ENCODE measurements at regions not wholly inside any gene's neighbourhood (a gene's known extent, or its start where the extent isn't known, plus 50 kb on each side); places are given as distances from the start of the nearest gene placed in this dataset.
A peak's percentile ranks its signal among the peaks of the same experiment; 100 is the strongest.

- DNase-seq (ENCODE audit: extremely low read depth in 1 of 11, low read depth in 9 of 11, low spot score in 4 of 11): no peak
These were observed 568.7 kb upstream of the DSEL start for GRCh38 chr18:68085251-68085650.

GRCh38 chr18:68083776-68084175 lies 567.3 kb upstream of the DSEL start:
- no peak for DNase-seq (ENCODE audit: extremely low read depth in 1 of 11, low read depth in 9 of 11, low spot score in 4 of 11)

DNA sequence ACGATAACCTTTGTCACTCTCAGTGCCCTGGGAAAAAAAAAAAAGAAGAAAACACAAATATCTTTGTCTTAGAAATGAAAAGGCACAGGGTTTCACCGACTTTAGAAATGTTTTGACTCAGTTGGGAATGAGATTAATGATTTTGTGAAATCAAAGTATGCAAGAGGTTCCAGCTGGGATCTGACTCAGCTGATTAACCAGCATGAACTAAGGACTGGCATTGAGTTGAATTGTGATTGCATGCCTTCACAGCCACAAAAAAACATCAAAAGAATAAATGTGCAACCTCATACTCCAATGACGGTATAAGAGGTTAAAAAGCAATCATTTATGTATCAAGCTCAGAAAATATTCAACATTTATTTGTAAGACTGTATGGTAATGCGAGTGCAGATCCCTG lies 566.6 kb upstream of the DSEL start:
- DNase-seq (ENCODE audit: extremely low read depth in 1 of 11, low read depth in 9 of 11, low spot score in 4 of 11): no peak

- no peak for DNase-seq (ENCODE audit: extremely low read depth in 1 of 11, low read depth in 9 of 11, low spot score in 4 of 11)
These were observed 556.2 kb upstream of the DSEL start for GRCh38 chr18:68072744-68073143.

DNA sequence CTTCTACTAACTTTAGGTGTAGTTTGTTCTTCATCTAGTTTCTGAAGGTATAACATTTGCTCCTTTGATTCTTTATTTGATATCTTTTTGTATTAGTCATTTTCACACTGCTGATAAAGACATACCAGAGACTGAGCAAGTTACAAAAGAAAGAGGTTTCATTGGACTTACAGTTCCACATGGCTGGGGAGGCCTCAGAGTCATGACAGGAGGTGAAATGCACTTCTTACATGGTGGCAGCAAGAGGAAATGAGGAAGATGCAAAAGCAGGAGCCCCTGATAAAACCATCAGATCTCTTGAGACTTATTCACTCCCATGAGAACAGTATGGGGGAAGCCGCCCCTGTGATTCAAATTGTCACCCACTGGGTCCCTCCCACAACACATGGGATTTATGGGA lies 544.4 kb upstream of the DSEL start:
- DNase-seq (ENCODE audit: extremely low read depth in 1 of 11, low read depth in 9 of 11, low spot score in 4 of 11): no peak

DNA sequence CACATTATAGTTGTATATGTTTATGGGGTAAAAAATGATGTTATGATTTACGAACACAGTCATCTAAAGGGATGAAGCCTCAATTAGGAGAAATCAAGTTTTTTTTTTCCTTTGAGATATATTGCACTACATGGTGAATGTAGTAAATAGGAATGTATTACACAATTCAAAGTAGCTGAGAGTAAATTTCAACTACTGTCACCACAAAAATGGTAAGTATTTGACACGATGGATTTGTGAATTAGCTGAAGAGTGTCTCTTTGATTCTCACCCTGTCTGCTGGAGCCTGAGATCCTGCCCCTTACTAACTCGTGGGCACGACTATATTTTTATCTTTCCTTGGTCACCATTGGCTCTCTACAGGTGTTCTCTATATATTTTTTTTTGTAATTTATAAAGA lies 540.4 kb upstream of the DSEL start:
- DNase-seq (ENCODE audit: extremely low read depth in 1 of 11, low read depth in 9 of 11, low spot score in 4 of 11): no peak

DNA sequence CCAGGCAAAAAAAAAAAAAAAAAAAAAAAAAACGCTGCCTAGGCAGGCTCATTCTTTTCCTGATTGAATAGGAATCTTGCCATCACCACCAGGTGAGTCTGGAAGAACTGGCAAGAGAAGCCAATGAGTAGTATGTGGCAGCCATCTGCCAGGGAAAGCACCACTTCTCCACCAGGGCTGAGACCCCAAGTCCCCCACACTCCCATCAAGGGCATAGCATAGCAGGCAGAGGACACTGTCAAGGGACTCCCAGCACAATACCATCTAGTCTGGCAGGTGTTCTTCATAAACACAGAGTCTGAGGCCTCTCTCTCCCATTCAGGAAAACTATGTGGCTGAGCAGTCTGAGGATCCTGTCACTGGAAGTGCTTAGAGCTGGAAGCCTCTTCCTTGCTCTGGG lies 538.1 kb upstream of the DSEL start:
- no peak for DNase-seq (ENCODE audit: extremely low read depth in 1 of 11, low read depth in 9 of 11, low spot score in 4 of 11)

DNA sequence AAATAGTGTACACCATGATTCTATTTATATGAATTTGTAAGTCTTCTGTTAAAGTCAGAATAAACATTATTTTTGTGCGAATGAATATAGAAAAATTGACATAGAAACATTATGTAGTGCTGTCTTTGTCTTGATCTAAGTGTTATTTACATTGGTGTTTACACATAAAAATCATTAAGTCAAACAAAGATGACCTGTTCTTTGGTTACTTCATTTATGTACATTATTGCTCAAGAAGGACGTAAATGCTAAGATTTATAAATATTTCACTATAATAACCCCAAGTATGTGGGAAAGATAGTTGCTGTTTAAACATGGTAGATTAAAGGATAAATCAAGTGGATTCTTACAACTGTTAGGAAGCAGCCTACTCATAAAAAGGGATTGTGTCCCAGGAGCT lies 536.8 kb upstream of the DSEL start:
- DNase-seq (ENCODE audit: extremely low read depth in 1 of 11, low read depth in 9 of 11, low spot score in 4 of 11): no peak

DNA sequence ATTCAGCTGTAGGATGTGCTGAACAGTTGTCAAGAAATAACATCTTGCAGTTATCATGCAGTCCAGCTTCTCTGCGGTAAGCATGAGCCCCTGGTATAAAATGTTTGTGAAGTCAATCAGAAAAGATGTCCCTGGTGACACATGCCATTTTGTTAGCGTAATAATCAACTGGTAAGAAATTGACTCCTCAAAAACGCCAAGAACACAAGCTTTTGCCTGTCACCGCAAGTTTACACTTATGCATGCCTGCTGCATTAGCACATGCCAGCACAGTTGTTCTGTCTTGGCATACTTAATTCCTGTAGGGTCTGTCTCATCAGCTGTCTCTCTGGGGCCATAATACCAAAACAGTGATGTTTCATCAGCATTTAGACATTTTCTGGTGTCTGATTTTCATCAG lies 524.8 kb upstream of the DSEL start:
- DNase-seq (ENCODE audit: extremely low read depth in 1 of 11, low read depth in 9 of 11, low spot score in 4 of 11): no peak

DNA sequence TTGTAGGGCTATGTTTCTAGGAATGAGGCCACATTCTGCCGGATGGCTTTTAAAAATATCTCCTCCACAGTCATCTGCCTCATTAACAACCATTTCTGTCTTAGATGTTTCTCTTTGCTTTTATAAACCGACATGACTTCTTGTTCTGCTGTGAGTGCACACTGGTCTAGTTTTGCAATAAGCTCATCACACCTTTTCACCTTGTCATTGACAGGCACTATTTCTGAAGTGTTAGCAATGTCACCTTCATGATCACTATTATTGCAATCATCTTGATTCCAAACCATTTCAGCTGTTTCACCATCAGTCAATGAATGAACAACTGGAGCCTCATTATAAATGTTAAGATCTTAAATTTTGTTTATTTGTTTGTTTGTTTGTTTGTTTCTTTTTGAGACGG lies 523.7 kb upstream of the DSEL start:
- DNase-seq (ENCODE audit: extremely low read depth in 1 of 11, low read depth in 9 of 11, low spot score in 4 of 11): no peak

GRCh38 chr18:68035774-68036522 lies 519.4 kb upstream of the DSEL start:
- DNase-seq (ENCODE audit: extremely low read depth in 1 of 11, low read depth in 9 of 11, low spot score in 4 of 11): peak; percentile 10 to 72 (median 33)

GRCh38 chr18:68034296-68034695 lies 517.8 kb upstream of the DSEL start:
- no peak for DNase-seq (ENCODE audit: extremely low read depth in 1 of 11, low read depth in 9 of 11, low spot score in 4 of 11)

- no peak for DNase-seq (ENCODE audit: extremely low read depth in 1 of 11, low read depth in 9 of 11, low spot score in 4 of 11)
These were observed 516.9 kb upstream of the DSEL start for GRCh38 chr18:68033466-68033865.

DNA sequence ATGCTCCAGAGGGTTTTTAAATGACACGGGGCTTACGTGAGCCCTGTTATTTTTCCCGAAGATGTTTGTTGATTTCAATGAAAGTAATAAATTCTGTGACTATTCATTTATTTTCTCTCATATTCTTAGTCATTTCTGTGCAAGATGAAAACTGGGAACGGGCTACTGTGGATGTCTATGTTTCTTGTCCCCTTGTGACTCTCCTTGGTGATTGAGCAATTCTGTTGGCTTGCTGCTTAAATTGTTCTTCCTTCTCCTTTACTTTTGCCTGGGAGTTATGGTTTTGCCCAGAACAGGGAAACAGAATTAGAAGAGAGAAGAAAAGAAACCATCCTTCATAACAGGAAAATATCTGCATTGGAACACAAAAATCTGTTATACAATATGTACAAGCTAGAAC lies 508.2 kb upstream of the DSEL start:
- no peak for DNase-seq (ENCODE audit: extremely low read depth in 1 of 11, low read depth in 9 of 11, low spot score in 4 of 11)

GRCh38 chr18:68017385-68017784 lies 500.9 kb upstream of the DSEL start:
- DNase-seq (ENCODE audit: extremely low read depth in 1 of 11, low read depth in 9 of 11, low spot score in 4 of 11): no peak

DNA sequence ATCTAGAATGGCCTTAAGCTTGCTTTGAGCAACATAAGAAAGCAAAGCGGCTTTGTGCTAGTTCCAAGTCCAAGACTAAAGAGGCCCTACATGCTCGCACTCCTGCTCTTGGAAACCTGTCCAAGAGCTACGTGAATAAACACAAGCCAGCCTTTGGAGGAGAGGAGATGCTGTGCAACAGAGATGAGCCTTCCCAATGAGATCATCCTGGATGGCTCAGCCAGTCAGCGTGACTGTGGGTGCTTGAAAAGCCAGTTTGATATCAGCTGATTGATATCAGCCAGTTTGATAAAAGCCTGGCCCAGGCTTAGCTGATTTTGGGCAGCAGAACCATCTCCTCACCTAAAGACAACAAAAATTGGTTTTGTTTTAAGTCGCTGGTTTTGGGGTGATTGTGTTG lies 481.0 kb upstream of the DSEL start:
- DNase-seq (ENCODE audit: extremely low read depth in 1 of 11, low read depth in 9 of 11, low spot score in 4 of 11): no peak

GRCh38 chr18:67995769-67996168 lies 479.2 kb upstream of the DSEL start:
- DNase-seq (ENCODE audit: extremely low read depth in 1 of 11, low read depth in 9 of 11, low spot score in 4 of 11): no peak

DNA sequence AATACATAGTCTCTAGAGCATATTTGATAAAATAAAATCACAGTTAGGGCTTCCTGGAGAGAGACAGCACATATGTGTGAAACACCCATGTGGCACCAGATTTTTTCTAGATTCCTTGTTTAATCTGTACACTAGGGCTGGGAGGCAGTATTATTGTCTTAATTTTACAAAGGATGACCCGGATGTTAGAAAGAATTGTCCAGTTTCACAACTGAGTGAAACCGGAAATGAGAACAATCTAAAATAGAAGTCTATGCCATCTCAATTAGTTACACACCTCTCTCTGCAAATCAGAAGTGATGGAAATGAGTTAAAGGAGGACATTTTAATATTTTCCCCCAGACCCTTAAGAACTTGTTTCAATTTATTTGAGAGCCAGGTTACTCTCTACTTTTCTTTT lies 463.7 kb upstream of the DSEL start:
- no peak for DNase-seq (ENCODE audit: extremely low read depth in 1 of 11, low read depth in 9 of 11, low spot score in 4 of 11)

DNA sequence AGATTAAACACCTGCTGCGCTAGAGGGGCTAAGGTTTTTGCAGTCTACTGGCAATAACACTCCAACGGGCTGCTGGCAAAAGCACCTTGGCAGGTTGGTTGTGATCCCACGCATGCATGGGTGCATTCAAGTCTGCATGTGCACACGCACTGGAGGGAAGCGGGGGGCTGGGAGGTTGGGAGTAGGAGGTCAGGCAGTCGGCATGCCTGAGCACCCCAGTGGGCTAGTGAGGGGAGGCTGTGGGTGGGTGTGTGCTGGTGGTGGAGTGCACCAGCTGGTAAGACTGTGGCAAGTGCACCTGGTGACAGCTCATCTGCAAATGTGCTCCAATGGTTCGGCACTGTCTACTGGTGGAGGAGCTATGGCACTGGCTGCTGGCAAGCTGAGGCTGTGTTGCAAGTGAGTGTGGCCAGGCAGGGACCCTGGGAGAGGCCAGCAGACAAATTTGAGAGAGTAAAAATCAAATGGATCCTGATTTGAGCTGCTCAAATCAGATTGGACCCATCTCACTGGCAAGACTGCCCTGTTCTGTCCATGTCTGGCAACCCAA lies 460.6 kb upstream of the DSEL start:
- no peak for DNase-seq (ENCODE audit: extremely low read depth in 1 of 11, low read depth in 9 of 11, low spot score in 4 of 11)

- no peak for DNase-seq (ENCODE audit: extremely low read depth in 1 of 11, low read depth in 9 of 11, low spot score in 4 of 11)
These were observed 457.4 kb upstream of the DSEL start for GRCh38 chr18:67973916-67974315.

DNA sequence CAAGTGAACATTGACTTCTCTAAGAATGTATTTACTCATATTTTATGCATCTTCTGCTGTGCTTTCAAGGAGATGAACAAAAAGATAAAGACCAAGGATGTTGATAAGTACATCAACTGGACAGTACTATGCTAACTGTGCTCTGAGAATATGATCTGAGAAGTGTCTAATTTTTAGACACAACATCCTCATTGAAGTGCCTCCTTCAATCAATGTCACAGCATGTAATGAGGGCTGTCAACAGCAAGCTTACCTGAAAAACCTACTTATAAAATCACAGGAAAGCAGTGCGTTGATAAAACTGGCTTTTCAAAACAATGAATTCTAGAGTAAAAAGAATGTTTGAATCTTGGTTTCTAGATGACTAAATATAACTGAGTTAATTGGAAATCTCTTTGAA lies 452.9 kb upstream of the DSEL start:
- no peak for DNase-seq (ENCODE audit: extremely low read depth in 1 of 11, low read depth in 9 of 11, low spot score in 4 of 11)

Data from renal cortex interstitium (tissue), 11 donors.